ENCODE measurements at regions not wholly inside any gene's neighbourhood (a gene's known extent, or its start where the extent isn't known, plus 50 kb on each side); places are given as distances from the start of the nearest gene placed in this dataset.
A peak's percentile ranks its signal among the peaks of the same experiment; 100 is the strongest.

DNA sequence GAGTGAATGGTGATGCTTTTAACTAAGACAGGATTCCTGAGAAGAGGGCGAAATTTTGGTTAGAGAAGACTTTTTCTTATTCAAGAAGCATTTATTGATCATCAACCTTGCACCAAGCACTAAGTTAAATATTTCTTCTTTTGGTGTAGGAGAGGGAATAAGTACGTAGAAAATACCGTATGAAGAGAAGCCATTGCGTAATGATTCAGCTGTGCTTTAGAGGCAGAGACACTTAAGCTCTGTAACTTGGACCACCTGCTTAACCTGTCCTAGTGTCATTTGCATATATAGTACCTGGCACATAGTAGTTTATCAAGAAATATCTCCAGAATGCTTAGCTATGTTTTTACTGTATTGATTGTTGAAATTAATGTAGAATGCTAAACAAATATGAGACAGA lies 430.9 kb upstream of the ZNF608 start:
- Mint-ChIP-seq H3K36me3 (ENCODE audit: unreplicated experiment) (no peaks in the 10 kb centered on the region), H3K4me3 (ENCODE audit: unreplicated experiment) (no peak overlapping the region)

DNA sequence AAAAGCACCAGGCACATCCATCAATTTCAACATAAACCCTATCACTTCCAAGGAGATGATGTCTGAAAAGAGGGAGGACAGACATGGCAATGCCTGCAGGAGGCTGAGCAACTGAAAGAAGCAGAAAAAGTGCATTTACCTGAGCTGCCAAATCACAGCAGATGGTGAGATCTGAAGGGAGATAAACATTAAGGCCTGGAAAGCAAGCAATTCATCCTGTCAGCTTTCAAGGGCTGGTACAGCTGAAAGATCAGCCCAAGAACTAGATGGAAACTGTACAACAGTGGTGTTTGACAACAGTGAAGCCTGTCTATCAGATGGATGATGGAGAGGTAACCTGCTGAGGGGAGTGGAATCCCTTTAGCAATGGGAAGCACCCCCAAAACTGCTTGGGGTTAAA lies 433.2 kb upstream of the ZNF608 start:
- TF ChIP-seq, protein P1, sequence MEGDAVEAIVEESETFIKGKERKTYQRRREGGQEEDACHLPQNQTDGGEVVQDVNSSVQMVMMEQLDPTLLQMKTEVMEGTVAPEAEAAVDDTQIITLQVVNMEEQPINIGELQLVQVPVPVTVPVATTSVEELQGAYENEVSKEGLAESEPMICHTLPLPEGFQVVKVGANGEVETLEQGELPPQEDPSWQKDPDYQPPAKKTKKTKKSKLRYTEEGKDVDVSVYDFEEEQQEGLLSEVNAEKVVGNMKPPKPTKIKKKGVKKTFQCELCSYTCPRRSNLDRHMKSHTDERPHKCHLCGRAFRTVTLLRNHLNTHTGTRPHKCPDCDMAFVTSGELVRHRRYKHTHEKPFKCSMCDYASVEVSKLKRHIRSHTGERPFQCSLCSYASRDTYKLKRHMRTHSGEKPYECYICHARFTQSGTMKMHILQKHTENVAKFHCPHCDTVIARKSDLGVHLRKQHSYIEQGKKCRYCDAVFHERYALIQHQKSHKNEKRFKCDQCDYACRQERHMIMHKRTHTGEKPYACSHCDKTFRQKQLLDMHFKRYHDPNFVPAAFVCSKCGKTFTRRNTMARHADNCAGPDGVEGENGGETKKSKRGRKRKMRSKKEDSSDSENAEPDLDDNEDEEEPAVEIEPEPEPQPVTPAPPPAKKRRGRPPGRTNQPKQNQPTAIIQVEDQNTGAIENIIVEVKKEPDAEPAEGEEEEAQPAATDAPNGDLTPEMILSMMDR (IDR thresholded peaks at IDR 0.05; ENCODE audit: partially characterized antibody, unreplicated experiment) = no peak
- Mint-ChIP-seq H3K27ac (ENCODE audit: unreplicated experiment) (peak overlapping the region; percentile 24), H3K36me3 (ENCODE audit: unreplicated experiment) (no peaks in the 10 kb centered on the region), H3K9me3 (ENCODE audit: unreplicated experiment) (peaks cover 2% of the 10 kb centered on the region), H3K4me3 (ENCODE audit: unreplicated experiment) (no peak overlapping the region), H3K27me3 (ENCODE audit: unreplicated experiment) (no peaks in the 10 kb centered on the region), H3K4me1 (ENCODE audit: low read depth, unreplicated experiment) (peaks cover 14% of the 10 kb centered on the region)
- no peak for DNase-seq

More for the DNA sequence above, 430.9 kb upstream of the ZNF608 start:
- peaks cover 2% of the 10 kb centered on the region for H3K9me3 Mint-ChIP-seq (ENCODE audit: unreplicated experiment)
- H3K27ac Mint-ChIP-seq (ENCODE audit: unreplicated experiment) = no peak overlapping the region
- H3K4me1 Mint-ChIP-seq (ENCODE audit: low read depth, unreplicated experiment) = peaks cover 14% of the 10 kb centered on the region
- H3K27me3 Mint-ChIP-seq (ENCODE audit: unreplicated experiment) = no peaks in the 10 kb centered on the region
- TF ChIP-seq, protein P1 (IDR thresholded peaks at IDR 0.05; ENCODE audit: partially characterized antibody, unreplicated experiment) = no peak
- DNase-seq = no peak

DNA sequence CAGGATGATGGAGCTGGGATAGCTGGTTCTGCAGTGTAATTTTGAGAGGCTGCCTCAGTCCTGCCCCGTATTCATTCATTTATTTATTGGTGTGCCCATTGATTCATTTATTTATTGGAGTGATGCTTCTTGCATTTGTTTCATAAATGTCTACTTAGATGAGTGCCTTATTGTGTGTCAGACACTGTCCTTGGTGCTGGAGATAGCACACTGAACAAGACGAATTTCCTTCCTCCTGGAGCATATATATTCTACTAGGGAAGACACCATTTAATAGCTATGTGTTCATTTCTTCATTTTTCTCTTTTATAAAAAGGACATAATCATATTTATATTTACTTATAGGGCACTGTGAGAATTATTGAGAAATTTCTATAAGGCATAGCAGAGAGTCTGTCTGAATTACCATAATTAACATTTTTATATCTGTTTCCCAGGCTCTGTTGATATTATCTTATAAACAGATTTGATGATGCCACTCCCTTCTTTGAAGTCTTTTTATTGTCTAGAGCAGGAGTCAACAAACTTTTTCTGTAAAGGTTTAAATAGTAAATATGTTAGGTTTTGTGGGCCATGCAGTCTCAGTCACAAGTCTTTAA lies 433.9 kb upstream of the ZNF608 start:
- H3K36me3 Mint-ChIP-seq (ENCODE audit: unreplicated experiment) = no peaks in the 10 kb centered on the region
- H3K27ac Mint-ChIP-seq (ENCODE audit: unreplicated experiment) = no peak overlapping the region
- no peak for DNase-seq
- peaks cover 2% of the 10 kb centered on the region for H3K9me3 Mint-ChIP-seq (ENCODE audit: unreplicated experiment)
- no peak overlapping the region for H3K4me3 Mint-ChIP-seq (ENCODE audit: unreplicated experiment)
- H3K27me3 Mint-ChIP-seq (ENCODE audit: unreplicated experiment) = no peaks in the 10 kb centered on the region
- peaks cover 14% of the 10 kb centered on the region for H3K4me1 Mint-ChIP-seq (ENCODE audit: low read depth, unreplicated experiment)
- TF ChIP-seq, protein P1 (IDR thresholded peaks at IDR 0.05; ENCODE audit: partially characterized antibody, unreplicated experiment) = no peak

DNA sequence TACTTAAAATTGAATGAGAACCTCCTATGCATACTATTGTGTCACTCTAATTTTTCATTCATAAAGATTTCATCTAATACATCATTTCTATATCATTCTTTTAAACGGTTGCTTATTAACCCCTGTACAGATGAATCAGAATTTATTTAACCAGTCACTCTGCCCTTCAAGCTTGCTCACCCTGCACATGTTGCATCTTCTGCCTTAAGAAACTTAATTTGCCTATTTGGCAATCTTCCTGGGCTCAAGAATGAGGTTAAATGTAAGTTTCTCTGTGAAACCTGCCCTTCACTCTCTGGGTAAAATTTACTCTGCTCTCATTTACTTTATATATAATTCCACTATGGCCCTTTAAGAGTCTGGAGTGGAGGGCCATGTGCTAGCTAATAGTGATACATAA lies 434.7 kb upstream of the ZNF608 start:
- Mint-ChIP-seq H3K4me1 (ENCODE audit: low read depth, unreplicated experiment) (peaks cover 16% of the 10 kb centered on the region), H3K36me3 (ENCODE audit: unreplicated experiment) (no peaks in the 10 kb centered on the region), H3K27ac (ENCODE audit: unreplicated experiment) (no peak overlapping the region), H3K4me3 (ENCODE audit: unreplicated experiment) (no peak overlapping the region), H3K9me3 (ENCODE audit: unreplicated experiment) (peaks cover 2% of the 10 kb centered on the region), H3K27me3 (ENCODE audit: unreplicated experiment) (no peaks in the 10 kb centered on the region)
- no peak for DNase-seq
- TF ChIP-seq, protein P1 (IDR thresholded peaks at IDR 0.05; ENCODE audit: partially characterized antibody, unreplicated experiment) = no peak

DNA sequence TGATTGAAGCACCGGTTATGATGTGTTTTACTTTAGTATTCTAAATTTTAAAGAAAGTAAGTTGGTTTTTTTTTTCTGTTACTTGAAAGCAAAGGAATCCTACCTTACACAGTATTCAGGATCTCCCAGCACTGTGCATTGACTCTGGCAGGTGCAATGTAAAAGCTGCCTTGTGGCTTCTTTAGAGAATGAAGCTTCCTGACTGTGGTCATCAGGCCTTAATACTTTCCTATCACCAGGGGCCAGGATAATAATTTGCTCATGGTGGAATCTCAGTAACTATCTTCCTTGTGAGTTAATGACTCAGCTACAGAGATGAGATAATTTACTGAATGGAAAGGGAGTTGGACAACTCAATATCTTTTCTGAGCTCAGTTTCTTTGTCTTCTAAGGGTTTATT lies 435.5 kb upstream of the ZNF608 start:
- Mint-ChIP-seq H3K36me3 (ENCODE audit: unreplicated experiment) (no peaks in the 10 kb centered on the region), H3K27ac (ENCODE audit: unreplicated experiment) (no peak overlapping the region), H3K27me3 (ENCODE audit: unreplicated experiment) (no peaks in the 10 kb centered on the region), H3K4me3 (ENCODE audit: unreplicated experiment) (no peak overlapping the region), H3K9me3 (ENCODE audit: unreplicated experiment) (peaks cover 2% of the 10 kb centered on the region), H3K4me1 (ENCODE audit: low read depth, unreplicated experiment) (peaks cover 17% of the 10 kb centered on the region)
- no peak for DNase-seq
- TF ChIP-seq, protein P1 (IDR thresholded peaks at IDR 0.05; ENCODE audit: partially characterized antibody, unreplicated experiment) = no peak

Data from glutamatergic neuron (in vitro differentiated cells).